Smooth muscle cell (in vitro differentiated cells): ENCODE measurements at regions not wholly inside any gene's neighbourhood (a gene's known extent, or its start where the extent isn't known, plus 50 kb on each side); places are given as distances from the start of the nearest gene placed in this dataset.
A peak's percentile ranks its signal among the peaks of the same experiment; 100 is the strongest.

ENCODE experiments used
- DNase-seq: peaks from one replicate; lab custom pipeline; 2025; ENCODE audit not compliant: unreplicated experiment; lab: John Stamatoyannopoulos, UW
- H2AFZ ChIP-seq: fragments of 200-600 bp; sonication (generic); 2 replicates; pipeline ENCODE4 v1.6.0; 2016; ENCODE audit warnings: antibody characterized with exemption, low read depth, mild to moderate bottlenecking
- H3F3A ChIP-seq: fragments of 200-600 bp; sonication (generic); 2 replicates; pipeline ENCODE4 v1.6.0; 2017; ENCODE audit warnings: antibody characterized with exemption, low read depth
- H3K27ac ChIP-seq: fragments of 200-600 bp; sonication (generic); 2 replicates; pipeline ENCODE4 v1.5.1; 2016; ENCODE audit warnings: low read depth, mild to moderate bottlenecking
- H3K27me3 ChIP-seq: fragments of 200-600 bp; sonication (generic); 2 replicates; pipeline ENCODE4 v1.6.1; 2016; ENCODE audit warnings: low read depth, mild to moderate bottlenecking
- H3K36me3 ChIP-seq: fragments of 200-600 bp; sonication (generic); 2 replicates; pipeline ENCODE4 v1.5.1; 2016; ENCODE audit warnings: low read depth
- H3K4me1 ChIP-seq: fragments of 200-600 bp; sonication (generic); 2 replicates; pipeline ENCODE4 v1.5.1; 2016; ENCODE audit warnings: low read depth
- H3K4me2 ChIP-seq: fragments of 200-600 bp; sonication (generic); 2 replicates; pipeline ENCODE4 v1.6.0; 2016; ENCODE audit warnings: mild to moderate bottlenecking
- H3K4me3 ChIP-seq: fragments of 200-600 bp; sonication (generic); 2 replicates; pipeline ENCODE4 v1.5.1; 2016; ENCODE audit warnings: mild to moderate bottlenecking
- H3K79me2 ChIP-seq: fragments of 200-600 bp; sonication (generic); 2 replicates; pipeline ENCODE4 v1.6.0; 2016; ENCODE audit warnings: low read depth, mild to moderate bottlenecking
- H3K9ac ChIP-seq: fragments of 200-600 bp; sonication (generic); 2 replicates; pipeline ENCODE4 v1.6.0; 2016; ENCODE audit warnings: low read depth
- H3K9me3 ChIP-seq: fragments of 200-600 bp; sonication (generic); replicated peaks from 2 replicates; pipeline ENCODE4 v1.5.1; 2016; ENCODE audit warnings: low read depth
- H4K20me1 ChIP-seq: fragments of 200-600 bp; sonication (generic); 2 replicates; pipeline ENCODE4 v1.6.0; 2016; ENCODE audit warnings: low read depth
- CTCF ChIP-seq: fragments of 200-600 bp; sonication (generic); IDR thresholded peaks from 2 replicates; pipeline ENCODE4 v1.5.1; 2017; ENCODE audit warnings: borderline replicate concordance, mild to moderate bottlenecking, antibody characterized with exemption; ENCODE audit not compliant: insufficient read depth, poor library complexity, severe bottlenecking
- WGBS: methylation state at CpG from one replicate; pipeline ENCODE4 v1.1.7; 2016; ENCODE audit warnings: low lambda C conversion rate; 5-methylcytosine and 5-hydroxymethylcytosine counted together

DNA sequence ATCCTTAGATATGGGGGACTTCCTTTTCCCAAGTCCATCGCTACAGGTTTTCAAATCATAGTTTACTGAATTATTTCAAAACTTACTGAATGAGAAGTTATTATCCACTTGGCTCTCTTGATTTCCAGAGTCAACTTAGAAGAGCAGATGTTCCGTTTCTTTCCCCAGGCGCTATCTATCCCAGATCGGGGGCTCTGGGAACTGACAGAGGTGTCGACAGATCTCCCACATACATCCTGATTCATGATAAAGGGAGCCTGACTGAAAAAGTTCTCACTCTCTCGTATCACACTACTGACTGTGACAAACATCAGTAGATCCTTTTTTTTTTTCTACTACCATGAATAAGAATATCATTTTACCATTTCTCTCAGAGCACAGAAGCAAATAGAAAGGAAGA lies 654.8 kb downstream of the RNF144B start:
- Histone ChIP-seq H3K79me2 (no peaks in the 10 kb centered on the region), H3F3A (peaks cover 3% of the 10 kb centered on the region), H3K4me1 (no peaks in the 10 kb centered on the region), H3K27ac (no peak overlapping the region), H2AFZ (peak overlapping the region; percentile 10), H3K9me3 (no peaks in the 10 kb centered on the region), H4K20me1 (no peaks in the 10 kb centered on the region), H3K36me3 (no peaks in the 10 kb centered on the region), H3K4me3 (no peak overlapping the region), H3K4me2 (no peak overlapping the region), H3K9ac (no peak overlapping the region), H3K27me3 (no peaks in the 10 kb centered on the region)
- TF ChIP-seq CTCF: no peak
- DNase-seq: no peak
- WGBS: 45% methylated on average over 6 of the region's 6 CpGs

GRCh38 chr6:19042420-19042819 lies 655.3 kb downstream of the RNF144B start:
- Histone ChIP-seq H3K27ac (no peak overlapping the region), H2AFZ (peak overlapping the region; percentile 10), H3K4me3 (no peak overlapping the region), H3K9ac (no peak overlapping the region), H3K27me3 (no peaks in the 10 kb centered on the region), H3F3A (peaks cover 3% of the 10 kb centered on the region), H3K4me2 (no peak overlapping the region), H3K79me2 (no peaks in the 10 kb centered on the region), H3K36me3 (no peaks in the 10 kb centered on the region), H3K4me1 (no peaks in the 10 kb centered on the region), H3K9me3 (no peaks in the 10 kb centered on the region), H4K20me1 (no peaks in the 10 kb centered on the region)
- no peak for DNase-seq
- TF ChIP-seq CTCF: no peak
- 50% methylated on average over 5 of the region's 5 CpGs for WGBS

DNA sequence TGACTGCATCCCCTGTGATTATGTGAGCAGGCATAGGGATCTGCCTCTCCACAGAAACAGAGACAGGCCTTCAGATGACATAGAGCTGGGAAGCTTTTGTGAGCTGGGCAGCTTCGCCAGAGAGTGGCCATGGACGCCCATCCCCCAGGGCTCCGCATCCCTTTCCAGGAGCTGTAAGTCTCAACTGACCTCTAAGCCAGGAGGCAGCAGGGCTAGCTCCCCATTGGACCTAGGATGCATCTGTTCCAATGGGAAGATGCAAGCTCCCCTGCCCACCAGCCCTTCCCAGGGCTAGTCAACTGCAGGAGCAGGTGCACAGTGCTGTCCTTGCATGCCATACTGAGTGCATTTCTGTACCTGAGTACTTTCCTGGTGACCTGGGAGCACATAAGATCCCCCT lies 663.6 kb downstream of the RNF144B start:
- H3K4me3 ChIP-seq: no peak overlapping the region
- H3K4me2 ChIP-seq: no peak overlapping the region
- 95% methylated on average over 3 of the region's 3 CpGs for WGBS
- no peaks in the 10 kb centered on the region for H3F3A ChIP-seq
- H3K27me3 ChIP-seq: no peaks in the 10 kb centered on the region
- no peaks in the 10 kb centered on the region for H3K9me3 ChIP-seq
- TF ChIP-seq CTCF: no peak
- H3K9ac ChIP-seq: no peak overlapping the region
- no peaks in the 10 kb centered on the region for H3K4me1 ChIP-seq
- no peak for DNase-seq
- no peaks in the 10 kb centered on the region for H4K20me1 ChIP-seq
- H3K79me2 ChIP-seq: no peaks in the 10 kb centered on the region
- H3K36me3 ChIP-seq: peaks cover 3% of the 10 kb centered on the region
- no peak overlapping the region for H3K27ac ChIP-seq
- no peak overlapping the region for H2AFZ ChIP-seq

GRCh38 chr6:19052219-19052618 lies 665.1 kb downstream of the RNF144B start:
- no peaks in the 10 kb centered on the region for H3K4me1 ChIP-seq
- no peak overlapping the region for H3K4me3 ChIP-seq
- H3F3A ChIP-seq: no peaks in the 10 kb centered on the region
- peaks cover 3% of the 10 kb centered on the region for H3K36me3 ChIP-seq
- no peak for DNase-seq
- H3K9me3 ChIP-seq: no peaks in the 10 kb centered on the region
- no peak overlapping the region for H3K9ac ChIP-seq
- no peak overlapping the region for H3K4me2 ChIP-seq
- TF ChIP-seq CTCF: no peak
- WGBS: 3% methylated on average over 1 of the region's 1 CpG
- no peaks in the 10 kb centered on the region for H3K79me2 ChIP-seq
- peak overlapping the region; percentile 61 for H3K27ac ChIP-seq
- H2AFZ ChIP-seq: no peak overlapping the region
- no peaks in the 10 kb centered on the region for H3K27me3 ChIP-seq
- H4K20me1 ChIP-seq: no peaks in the 10 kb centered on the region
